Inferior parietal cortex (tissue), 1 donor: ENCODE measurements at regions not wholly inside any gene's neighbourhood (a gene's known extent, or its start where the extent isn't known, plus 50 kb on each side); places are given as distances from the start of the nearest gene placed in this dataset.

Experiments
- DNase-seq: peaks from one replicate; pipeline ENCODE4 v3.0.0-alpha.2; 2016; ENCODE audit errors: extremely low spot score

GRCh38 chr10:126847666-126848065 is 57.6 kb upstream of the DOCK1 start:
- DNase-seq: no peak

DNA sequence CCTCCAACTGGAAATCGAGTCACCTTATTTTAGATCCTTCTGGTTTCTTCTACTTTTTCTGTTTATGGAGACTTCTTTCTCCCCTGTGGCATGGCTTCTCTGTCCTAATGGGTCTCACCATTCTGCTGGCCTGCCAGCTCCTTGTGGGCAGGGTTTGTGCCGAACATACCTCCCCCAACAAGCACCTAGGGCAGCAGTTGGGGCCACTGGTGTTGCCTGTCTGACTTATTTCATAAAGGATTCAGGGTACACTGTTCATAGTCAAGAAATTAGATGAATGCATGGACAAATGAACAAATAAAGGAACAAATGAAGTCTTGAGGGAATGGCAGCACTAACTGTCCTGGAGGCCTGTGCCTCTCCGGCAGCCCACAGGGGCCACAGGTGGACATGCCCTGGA is 55.6 kb upstream of the DOCK1 start:
- no peak for DNase-seq

- DNase-seq: no peak
Measured at GRCh38 chr10:126851414-126852108, 53.7 kb upstream of the DOCK1 start.

- no peak for DNase-seq
Measured at GRCh38 chr10:126854726-126855495, 50.3 kb upstream of the DOCK1 start.
